CD4-positive, alpha-beta T cell (primary cell): ENCODE measurements at regions not wholly inside any gene's neighbourhood (a gene's known extent, or its start where the extent isn't known, plus 50 kb on each side); places are given as distances from the start of the nearest gene placed in this dataset.

ENCODE experiments used
- ATAC-seq: fragments of 200-7000 bp; cut with Tn5 transposase; one replicate; pipeline ENCODE4 v1.10.0; 2022; ENCODE audit warnings: mild to moderate bottlenecking; ENCODE audit not compliant: poor library complexity
- CTCF ChIA-PET: fragments of 350-600 bp; sonication (Branson Sonifier 250); formaldehyde crosslinking; loops from one replicate; lab custom pipeline; 2021; ENCODE audit warnings: antibody characterized with exemption, inconsistent platforms; lab: Charles Lee
- POLR2A ChIA-PET: fragments of 350-600 bp; sonication (Branson Sonifier 250); formaldehyde crosslinking; loops from one replicate; lab custom pipeline; 2021; ENCODE audit warnings: antibody characterized with exemption, inconsistent platforms; lab: Charles Lee
- DNase-seq, 14 experiments: peaks; one replicate each; pipeline ENCODE4 v3.0.0-alpha.2; 2013 to 2020; ENCODE audit warnings: mixed read lengths in 2 of 14
- H3K27ac ChIP-seq, 2 donors: one replicate each; pipeline versions ENCODE4 v1.5.1 to v1.7.0; 2013; ENCODE audit warnings: low read length in 2 of 2, low read depth in 1 of 2, mild to moderate bottlenecking in 1 of 2
- H3K27me3 ChIP-seq, 2 experiments: 1 replicate in 1 of 2; 2 replicates in 1 of 2; pipeline versions ENCODE4 v1.6.1 to v1.7.0; 2013; ENCODE audit warnings: low read length in 2 of 2, control low read depth in 1 of 2, mild to moderate bottlenecking in 1 of 2, moderate library complexity in 1 of 2; ENCODE audit not compliant: insufficient read depth in 2 of 2, control insufficient read depth in 1 of 2
- H3K36me3 ChIP-seq: one replicate; pipeline ENCODE4 v1.6.1; 2013; ENCODE audit warnings: low read length, control low read depth; ENCODE audit not compliant: insufficient read depth
- H3K4me1 ChIP-seq: one replicate; pipeline ENCODE4 v1.6.1; 2013; ENCODE audit warnings: low read length, control low read depth; ENCODE audit not compliant: insufficient read depth
- H3K4me3 ChIP-seq: one replicate; pipeline ENCODE4 v1.5.1; 2013; ENCODE audit warnings: mild to moderate bottlenecking, low read length, moderate library complexity
- H3K9me3 ChIP-seq, 2 experiments: 1 replicate in 1 of 2; 2 replicates in 1 of 2; pipeline versions ENCODE4 v1.6.1 to v1.7.0; 2013; ENCODE audit warnings: low read length in 2 of 2, mild to moderate bottlenecking in 2 of 2, control low read depth in 1 of 2, moderate library complexity in 1 of 2; ENCODE audit not compliant: control insufficient read depth in 1 of 2, insufficient read depth in 1 of 2
- H3K27ac Mint-ChIP-seq: one replicate; pipeline ENCODE4 v1.8.0; 2020; ENCODE audit warnings: mixed read lengths
- H3K27me3 Mint-ChIP-seq: one replicate; pipeline ENCODE4 v1.8.0; 2021; ENCODE audit warnings: mixed read lengths
- H3K36me3 Mint-ChIP-seq: one replicate; pipeline ENCODE4 v1.8.0; 2021; ENCODE audit warnings: low read depth, mixed read lengths
- H3K4me1 Mint-ChIP-seq: one replicate; pipeline ENCODE4 v1.8.0; 2021; ENCODE audit warnings: low read depth, mixed read lengths
- H3K4me3 Mint-ChIP-seq: one replicate; pipeline ENCODE4 v1.8.0; 2020; ENCODE audit warnings: mild to moderate bottlenecking, mixed read lengths
- H3K9me3 Mint-ChIP-seq: one replicate; pipeline ENCODE4 v1.8.0; 2020; ENCODE audit warnings: mixed read lengths
- CTCF ChIP-seq: fragments of 200-600 bp; IDR thresholded peaks from one replicate; pipeline ENCODE4 v1.8.0; 2022; ENCODE audit warnings: antibody characterized with exemption, mild to moderate bottlenecking
- intact Hi-C, 2 experiments: fragments of 100-400 bp; cut with DNase I in 1 of 2; cut with micrococcal nuclease in 1 of 2; formaldehyde crosslinking; loops; one replicate each; pipeline versions ENCODE4 v1.15.1 to v1.9.0; 2023 to 2025; cut with DNase I, micrococcal nuclease

- Mint-ChIP-seq H3K9me3 (peaks cover 10% of the 10 kb centered on the region), H3K27ac (no peak overlapping the region), H3K4me3 (no peak overlapping the region), H3K4me1 (no peaks in the 10 kb centered on the region), H3K36me3 (no peaks in the 10 kb centered on the region), H3K27me3 (no peaks in the 10 kb centered on the region)
- intact Hi-C loops, result no loop called here
- POLR2A ChIA-PET, result no interaction called here
- no peak for ATAC-seq
- TF ChIP-seq CTCF, result no peak
- no peak for DNase-seq
- no peak overlapping the region for H3K4me3 ChIP-seq
- peaks cover 8 to 18% of the 10 kb centered on the region in 2 experiments for H3K9me3 ChIP-seq
- no peaks in the 10 kb centered on the region for H3K4me1 ChIP-seq
- no peaks in the 10 kb centered on the region for H3K27me3 ChIP-seq
- no peak overlapping the region for H3K27ac ChIP-seq
- CTCF ChIA-PET, result no interaction called here
- no peaks in the 10 kb centered on the region for H3K36me3 ChIP-seq
Measured at GRCh38 chr4:103361926-103362325, 163.8 kb upstream of the CENPE start.

- ChIA-PET POLR2A (no interaction called here), CTCF (no interaction called here)
- intact Hi-C loops, result no loop called here
- no peaks in the 10 kb centered on the region for H3K36me3 ChIP-seq
- Mint-ChIP-seq H3K27me3 (no peaks in the 10 kb centered on the region), H3K27ac (no peak overlapping the region), H3K4me3 (no peak overlapping the region), H3K36me3 (no peaks in the 10 kb centered on the region), H3K4me1 (no peaks in the 10 kb centered on the region), H3K9me3 (peaks cover 10% of the 10 kb centered on the region)
- TF ChIP-seq CTCF, result no peak
- no peak overlapping the region for H3K27ac ChIP-seq
- no peak for DNase-seq
- no peaks in the 10 kb centered on the region for H3K27me3 ChIP-seq
- no peak overlapping the region for H3K4me3 ChIP-seq
- ATAC-seq, result no peak
- H3K4me1 ChIP-seq, result no peaks in the 10 kb centered on the region
- peaks cover 8 to 18% of the 10 kb centered on the region in 2 experiments for H3K9me3 ChIP-seq
Measured at GRCh38 chr4:103359900-103360299, 161.8 kb upstream of the CENPE start.

GRCh38 chr4:103354006-103354405, 155.9 kb upstream of the CENPE start:
- Histone ChIP-seq H3K27me3 (no peaks in the 10 kb centered on the region), H3K9me3 (peaks cover 0 to 4% of the 10 kb centered on the region in 2 experiments), H3K4me3 (no peak overlapping the region), H3K4me1 (no peaks in the 10 kb centered on the region), H3K27ac (no peak overlapping the region), H3K36me3 (no peaks in the 10 kb centered on the region)
- intact Hi-C loops, result no loop called here
- Mint-ChIP-seq H3K36me3 (no peaks in the 10 kb centered on the region), H3K4me1 (no peaks in the 10 kb centered on the region), H3K4me3 (no peak overlapping the region), H3K27me3 (no peaks in the 10 kb centered on the region), H3K27ac (no peak overlapping the region), H3K9me3 (no peaks in the 10 kb centered on the region)
- DNase-seq (no peak), ATAC-seq (no peak)
- ChIA-PET CTCF (no interaction called here), POLR2A (no interaction called here)
- no peak for TF ChIP-seq CTCF
